Ammon's horn (tissue), 1 donor: ENCODE measurements at regions not wholly inside any gene's neighbourhood (a gene's known extent, or its start where the extent isn't known, plus 50 kb on each side); places are given as distances from the start of the nearest gene placed in this dataset.
A peak's percentile ranks its signal among the peaks of the same experiment; 100 is the strongest.

Source experiments
- DNase-seq: peaks from one replicate; pipeline ENCODE4 v3.0.0-alpha.2; 2016; ENCODE audit warnings: low spot score

DNA sequence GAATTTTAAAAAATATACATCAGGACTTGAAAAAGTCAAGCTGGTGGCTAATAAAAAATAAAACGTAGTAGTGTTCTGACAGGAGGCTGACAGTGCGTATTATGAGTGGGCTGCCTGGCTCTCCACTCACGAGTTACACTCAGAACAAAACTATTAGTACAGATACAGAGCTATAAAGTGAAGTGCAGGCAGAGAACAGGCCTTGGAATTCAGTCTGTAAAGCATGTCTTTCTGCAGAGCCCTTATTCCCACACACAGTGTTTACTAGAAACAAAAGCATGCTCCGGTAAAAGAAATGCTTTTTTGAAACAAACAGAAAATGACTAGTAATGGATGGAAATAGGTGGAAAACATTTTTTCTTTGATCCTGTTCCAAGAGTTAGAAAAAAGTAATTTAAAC is 334.7 kb downstream of the DIRAS2 start:
- no peak for DNase-seq

DNA sequence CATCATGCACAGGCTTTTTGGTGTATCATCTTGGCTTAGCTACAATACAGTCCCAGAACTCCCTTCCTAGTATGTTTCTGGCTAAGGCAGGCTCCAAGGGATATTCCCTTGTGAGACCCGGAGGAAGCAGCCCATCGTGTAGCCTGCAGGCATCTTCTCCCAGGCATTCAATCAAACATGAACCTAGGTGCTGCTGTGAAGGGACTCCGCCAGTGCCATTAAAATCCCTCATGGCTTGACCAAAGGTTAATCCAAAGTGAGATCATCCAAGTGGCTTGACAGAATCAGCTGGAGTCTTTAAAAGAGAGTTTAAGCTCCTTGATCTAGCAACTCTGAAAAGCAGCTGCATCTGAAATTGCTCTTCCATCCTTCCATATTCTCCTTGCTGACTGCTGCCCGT is 333.9 kb downstream of the DIRAS2 start:
- no peak for DNase-seq

DNA sequence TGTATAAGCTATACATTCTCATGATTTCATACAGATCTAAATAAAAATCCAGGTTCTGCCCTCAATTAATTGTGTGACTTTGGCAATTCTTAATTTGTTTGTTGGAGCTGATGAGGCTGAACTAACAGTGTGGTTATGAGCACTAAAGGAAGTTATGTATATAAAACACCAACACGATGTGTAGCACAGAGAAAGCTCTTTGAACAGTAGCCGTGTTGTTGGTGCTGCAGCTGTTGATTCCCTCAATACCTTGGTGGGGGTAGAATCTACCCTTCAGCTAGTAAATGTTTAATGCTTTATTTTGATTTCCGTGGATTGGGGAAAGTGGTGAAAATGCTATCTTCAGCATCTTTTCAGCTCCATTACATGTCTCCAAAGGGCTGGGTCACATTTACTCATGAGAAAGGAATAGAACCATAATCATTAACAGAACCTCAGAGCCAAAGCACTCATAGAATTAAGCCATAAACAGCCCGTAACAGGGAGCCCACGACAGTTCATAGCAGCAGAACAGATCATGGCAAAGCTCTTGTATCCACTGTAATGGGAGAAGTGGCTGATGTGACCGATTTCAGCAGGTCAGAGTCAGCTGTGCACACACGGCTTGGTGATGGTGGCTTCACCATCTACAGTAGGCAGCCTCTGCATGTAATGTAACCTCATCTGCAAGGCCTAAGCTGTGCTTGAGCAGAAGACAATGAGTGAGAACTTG is 332.7 kb downstream of the DIRAS2 start:
- no peak for DNase-seq

DNA sequence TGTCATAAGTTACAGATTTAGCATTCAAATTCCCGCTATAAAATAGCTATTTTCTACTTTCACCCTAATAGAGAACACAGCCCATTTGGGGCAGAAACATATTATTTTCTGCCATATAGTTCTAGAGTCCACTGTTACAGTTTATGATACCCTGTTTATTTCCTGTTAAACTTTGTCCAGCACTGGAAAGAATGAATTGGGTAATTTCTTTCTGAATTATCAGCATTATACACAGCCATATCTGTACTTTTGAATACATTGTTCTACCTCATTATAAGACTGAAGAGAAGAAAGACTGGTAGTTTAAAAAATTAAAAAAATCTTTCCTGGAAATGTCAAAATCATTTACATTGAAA is 332.1 kb downstream of the DIRAS2 start:
- no peak for DNase-seq

DNA sequence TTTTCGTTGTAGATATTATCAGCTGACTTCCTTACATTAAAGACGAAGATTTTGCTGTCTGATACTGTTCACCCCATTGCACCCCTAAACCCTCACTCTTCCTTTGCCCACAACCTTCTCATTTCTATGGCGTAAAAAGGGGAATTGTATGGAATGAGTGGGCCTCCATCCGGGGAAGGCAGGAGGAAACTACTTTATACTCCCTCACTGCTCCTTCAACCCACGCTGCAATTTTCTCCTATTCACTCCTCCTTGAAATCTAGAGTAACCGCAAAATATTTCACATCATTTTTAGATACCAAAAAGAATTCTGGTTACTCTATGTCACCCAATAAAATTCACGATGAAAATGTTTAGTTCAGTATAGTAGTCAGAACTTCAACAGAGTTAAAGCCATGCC is 330.8 kb downstream of the DIRAS2 start:
- DNase-seq, result no peak

DNA sequence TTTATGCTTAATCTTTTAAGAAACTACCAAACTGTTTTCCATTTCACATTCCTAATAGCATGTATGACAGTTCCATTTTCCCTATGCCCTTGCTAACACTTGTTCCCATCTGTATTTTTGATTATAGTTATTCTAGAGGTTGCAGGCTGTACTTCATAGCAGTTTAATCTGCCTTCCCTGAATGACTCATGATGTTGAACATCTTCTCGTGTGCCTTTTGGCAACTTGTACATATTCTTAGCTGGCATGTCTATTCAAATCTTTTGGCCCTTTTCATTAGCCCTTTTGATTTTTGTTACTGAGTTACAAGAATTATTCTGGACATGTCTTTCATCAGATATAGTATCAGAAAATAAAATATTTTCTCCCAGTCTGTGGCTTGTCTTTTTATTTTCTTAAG is 320.3 kb downstream of the DIRAS2 start:
- DNase-seq, result no peak

DNA sequence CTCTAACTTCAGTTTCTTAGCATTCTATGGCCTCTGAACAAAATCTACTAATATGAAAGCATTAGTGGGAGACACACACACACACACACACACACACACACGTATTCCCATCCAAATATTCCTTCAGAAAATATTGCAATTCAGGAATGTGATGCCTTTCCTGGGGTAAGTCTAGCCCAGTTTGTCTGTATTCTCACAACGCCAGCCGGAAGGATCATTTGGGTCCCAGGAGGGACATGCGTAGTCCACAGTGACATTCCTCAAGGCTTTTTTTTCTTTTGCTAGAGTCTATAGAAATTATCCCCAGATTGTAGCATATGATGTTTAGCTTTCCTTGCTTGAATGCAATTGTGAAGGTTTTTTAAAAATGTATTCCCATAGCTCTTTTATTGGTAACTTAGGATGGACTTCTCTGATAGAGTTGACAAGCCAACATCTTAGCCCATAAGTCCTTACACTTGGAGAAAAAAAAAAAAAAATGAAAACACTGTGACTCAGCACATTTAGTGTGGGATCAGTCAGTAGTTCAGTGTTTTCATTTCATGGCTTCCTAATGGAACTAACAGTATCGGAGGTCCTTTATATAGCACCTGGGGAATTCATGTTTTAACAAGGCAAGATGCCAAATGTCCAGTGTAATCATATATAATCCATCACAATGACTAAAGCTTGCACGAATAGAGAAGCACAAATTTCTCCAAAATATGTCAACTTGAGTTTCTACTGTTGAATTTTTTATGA is 316.5 kb downstream of the DIRAS2 start:
- DNase-seq, result no peak

DNA sequence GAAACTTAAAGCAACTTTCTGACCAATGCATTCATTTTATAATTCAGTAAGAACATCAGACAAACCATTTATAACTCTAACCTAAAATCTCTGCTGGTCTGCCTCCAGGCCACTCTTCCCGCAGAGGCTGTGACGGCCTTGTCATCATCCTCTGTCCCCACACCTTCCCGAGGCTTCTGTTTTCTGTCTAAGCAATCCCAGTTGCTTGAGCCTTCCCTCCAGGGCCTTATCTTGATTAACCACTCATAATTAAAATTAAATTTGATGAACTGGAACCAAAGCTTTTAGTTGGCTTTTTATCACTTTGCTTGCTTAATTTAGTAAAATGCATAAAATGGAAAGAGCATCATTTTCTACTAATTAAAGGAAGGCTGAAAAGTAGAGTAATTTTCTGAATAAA is 312.4 kb downstream of the DIRAS2 start:
- DNase-seq, result no peak

DNA sequence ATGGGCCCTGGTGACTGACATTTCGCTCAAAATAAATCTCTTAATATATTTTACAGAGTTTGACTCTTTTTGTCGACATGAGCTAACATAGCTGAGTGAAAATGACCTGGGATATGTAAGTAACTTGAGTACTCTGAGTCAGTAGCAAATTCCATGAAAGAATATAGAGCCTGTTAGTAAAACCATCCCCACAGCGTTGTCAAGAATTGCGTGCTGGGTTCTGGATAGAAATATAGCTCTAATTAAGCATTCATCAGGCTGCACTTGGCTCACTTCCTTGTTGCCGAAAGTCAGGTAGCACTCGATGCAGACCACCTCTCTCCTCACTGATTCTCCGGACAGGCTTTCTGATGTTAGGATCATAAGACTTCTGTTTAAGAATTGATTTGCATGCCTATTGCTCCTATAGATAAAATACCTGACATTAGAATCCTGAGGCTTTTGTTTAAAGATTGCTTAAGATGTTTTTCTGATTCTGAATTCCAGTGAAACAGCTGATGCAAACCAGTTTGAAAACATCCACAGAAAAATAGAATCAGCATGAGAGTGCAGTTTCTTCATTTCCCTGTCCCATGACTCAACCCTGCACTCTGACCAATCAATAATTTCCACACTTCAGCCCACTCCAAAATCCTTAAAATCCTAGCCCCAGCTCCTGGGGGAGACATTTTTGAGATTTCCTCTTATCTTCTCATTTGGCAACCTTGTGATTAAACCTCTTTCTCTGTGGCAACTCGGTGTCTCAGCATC is 310.6 kb downstream of the DIRAS2 start:
- DNase-seq, result no peak

DNA sequence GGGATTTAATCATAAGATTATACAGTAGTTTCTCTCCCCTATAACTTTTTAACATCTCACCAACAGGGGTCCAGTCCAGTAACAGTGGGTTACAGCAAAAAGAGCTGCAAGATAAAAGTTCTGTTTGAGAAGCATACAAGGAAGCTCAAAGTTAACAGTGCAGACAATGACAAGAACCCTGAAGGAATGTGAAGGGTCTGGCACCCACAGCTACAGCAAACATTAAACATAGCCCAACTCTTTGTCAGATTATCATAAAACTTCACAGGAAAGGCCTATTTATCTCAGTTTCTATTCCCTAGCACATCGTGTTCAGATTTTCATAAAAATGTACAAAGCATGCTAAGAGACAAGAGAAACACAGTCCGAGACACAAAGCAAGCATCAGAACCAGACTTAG is 309.4 kb downstream of the DIRAS2 start:
- DNase-seq, result no peak

DNA sequence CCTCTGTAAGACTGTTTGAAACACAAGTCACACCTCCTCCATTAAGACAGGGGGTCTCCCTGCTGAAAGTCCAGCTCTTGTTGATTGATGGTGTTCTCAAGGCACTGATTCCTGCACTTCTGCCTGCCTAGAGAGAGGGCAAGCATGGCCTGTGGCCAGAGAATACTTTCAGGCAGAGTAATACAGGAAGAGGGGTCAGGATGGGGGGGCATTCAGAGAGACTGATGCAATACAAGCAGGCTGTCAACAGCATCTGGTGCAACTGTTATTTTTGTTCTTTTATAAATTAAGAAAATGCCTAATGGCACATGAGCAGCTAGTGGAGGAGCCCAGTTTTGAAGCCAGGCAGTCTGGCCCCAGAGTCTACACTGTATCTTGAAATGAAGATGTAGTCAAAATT is 302.2 kb downstream of the DIRAS2 start:
- no peak for DNase-seq

DNA sequence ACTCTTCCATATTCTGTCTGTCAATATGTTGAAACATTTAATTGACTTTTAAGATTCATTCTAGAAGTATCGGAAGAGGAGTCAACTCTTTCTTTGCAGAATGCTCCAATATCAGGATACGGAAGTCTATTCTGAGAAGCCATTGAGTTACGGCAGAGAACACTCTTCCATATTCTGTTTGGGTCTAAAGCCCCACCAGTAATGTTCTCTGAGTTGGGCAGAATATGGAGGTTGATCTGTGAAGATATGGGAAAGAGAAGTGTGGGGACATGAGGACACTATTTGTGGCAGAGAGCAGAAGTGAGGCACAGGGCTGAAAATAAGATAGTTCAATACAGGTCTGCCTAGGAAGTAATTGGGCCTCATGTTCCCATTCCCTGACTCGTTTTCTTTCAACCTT is 300.0 kb downstream of the DIRAS2 start:
- no peak for DNase-seq

DNA sequence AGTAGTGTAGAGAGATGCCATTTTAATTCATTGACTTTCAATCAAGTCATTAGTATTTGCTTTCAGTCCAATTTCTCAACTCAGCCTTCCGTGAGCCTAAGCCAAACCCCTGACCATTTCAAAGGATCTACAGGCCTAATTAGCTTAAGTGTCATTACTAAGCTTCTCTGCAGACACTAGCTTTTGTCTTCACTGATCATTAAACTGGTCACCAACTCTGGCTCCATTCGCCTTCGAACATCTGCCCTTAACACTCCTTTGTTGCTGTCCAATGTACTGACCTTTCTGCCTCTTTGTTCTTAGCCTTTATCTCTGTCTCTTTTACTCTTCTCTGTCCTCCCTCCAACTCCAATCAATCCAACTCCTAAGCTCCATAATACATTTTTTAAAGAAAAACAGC is 299.3 kb downstream of the DIRAS2 start:
- DNase-seq, result no peak

DNA sequence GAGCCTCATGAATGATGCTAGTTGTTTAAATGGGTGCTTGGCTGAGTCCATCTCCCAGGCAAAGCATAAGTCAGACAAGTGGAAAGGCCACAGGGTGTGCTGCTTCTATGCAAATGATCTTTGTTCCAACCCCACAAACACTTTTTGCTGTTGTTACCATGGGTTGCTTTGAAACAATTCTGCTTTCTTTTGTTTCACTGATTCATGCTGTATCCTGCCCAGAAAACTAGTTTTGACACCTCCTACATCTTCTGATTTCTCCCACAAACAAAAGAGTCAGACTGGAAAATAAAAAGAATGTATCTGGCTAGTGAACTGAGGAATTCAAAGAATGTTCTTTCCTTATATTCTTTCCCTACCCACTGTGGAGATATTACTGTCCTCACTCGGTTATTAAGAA is 298.6 kb downstream of the DIRAS2 start:
- peak; percentile 35 for DNase-seq

DNA sequence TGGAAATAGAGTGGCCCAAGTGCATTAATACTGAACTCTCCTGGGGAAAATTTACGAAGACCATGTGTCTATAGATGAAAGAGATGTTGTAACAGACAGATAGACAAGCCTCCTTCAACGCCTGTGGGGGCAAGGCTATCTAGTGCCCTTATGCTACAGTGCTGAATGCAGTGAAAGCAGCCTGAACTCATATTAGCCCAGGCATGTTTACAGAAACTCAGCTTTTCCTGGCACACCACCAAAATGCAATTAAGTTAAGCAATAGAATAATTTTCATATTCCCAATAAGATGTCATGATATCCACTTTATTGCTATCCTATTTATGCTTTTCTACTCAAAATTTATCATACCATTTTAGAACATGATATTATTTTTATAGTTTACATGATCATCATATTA is 277.0 kb downstream of the DIRAS2 start:
- no peak for DNase-seq

DNA sequence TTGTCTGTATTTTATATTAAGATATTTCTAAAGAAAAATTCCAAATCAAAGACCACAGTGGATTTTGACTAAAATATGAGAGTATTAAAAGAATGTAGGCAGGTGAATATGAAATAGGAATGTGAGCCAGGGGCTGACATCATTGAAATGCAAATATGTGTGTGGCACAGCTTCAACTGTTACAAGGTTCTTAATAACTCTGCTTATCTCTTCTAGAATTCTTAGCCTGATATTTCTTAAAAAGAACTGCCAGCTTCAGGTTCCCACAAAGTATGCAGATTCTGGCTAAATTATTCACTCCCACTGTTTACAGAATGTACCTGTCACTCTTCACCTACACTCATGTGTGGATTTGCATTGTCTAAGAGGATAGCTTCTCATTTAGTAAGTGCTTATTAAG is 274.4 kb downstream of the DIRAS2 start:
- DNase-seq, result no peak

DNA sequence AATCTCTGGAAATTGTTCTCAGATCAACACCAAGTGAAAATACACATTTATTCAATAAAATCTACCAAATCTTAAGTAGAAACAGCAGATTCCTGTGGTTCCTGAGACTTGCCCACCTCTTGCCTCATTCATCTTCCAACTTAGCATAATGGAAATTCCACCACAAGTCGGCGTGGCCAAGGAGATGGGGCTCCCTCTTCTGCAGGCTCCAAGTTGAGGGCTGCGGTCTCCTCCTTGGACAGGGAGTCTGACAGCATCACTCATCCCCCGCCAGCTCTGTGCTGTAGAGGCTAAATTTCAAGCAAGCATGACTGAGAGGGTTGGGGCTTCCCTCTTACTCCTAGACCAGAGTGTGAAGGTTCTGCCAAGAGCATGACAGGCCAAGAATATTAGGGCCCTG is 273.7 kb downstream of the DIRAS2 start:
- no peak for DNase-seq

DNA sequence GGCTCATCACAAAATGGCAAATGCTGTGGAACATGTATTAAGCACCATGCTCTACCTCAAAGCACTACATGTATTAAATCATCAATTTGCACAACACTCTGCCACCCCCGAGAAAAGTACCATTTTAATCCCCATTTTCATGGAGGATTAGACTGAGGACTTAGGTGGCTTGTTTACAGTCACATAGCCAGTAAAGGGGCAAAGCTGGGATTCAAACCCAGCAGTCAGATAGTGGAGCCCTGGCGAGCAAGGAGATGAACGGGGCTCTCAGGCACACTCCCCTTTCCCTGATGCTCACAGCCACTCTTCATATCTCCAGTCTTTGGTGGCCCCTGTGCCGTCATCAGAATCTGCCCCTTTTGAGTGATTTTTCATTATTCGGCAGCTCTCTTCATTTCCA is 262.9 kb downstream of the DIRAS2 start:
- DNase-seq, result no peak

DNA sequence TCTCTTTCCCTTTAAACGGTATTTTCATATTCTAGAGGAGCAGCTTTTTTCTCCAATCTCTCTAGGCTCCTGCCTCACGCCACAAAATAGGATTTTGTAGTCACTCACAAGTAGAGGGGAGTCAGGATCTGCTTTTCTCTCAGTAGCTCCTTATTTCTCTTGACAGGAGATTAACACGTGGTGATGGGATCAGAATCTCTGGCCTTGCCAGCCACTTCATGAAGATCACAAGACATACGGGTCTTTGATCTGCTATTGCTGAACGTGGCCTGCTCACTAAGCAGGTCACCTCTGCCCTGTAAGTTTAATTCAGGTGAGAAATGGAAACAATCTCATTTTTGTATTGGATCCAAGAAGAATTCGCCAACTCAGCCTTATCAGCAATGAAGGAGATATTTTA is 257.5 kb downstream of the DIRAS2 start:
- no peak for DNase-seq

DNA sequence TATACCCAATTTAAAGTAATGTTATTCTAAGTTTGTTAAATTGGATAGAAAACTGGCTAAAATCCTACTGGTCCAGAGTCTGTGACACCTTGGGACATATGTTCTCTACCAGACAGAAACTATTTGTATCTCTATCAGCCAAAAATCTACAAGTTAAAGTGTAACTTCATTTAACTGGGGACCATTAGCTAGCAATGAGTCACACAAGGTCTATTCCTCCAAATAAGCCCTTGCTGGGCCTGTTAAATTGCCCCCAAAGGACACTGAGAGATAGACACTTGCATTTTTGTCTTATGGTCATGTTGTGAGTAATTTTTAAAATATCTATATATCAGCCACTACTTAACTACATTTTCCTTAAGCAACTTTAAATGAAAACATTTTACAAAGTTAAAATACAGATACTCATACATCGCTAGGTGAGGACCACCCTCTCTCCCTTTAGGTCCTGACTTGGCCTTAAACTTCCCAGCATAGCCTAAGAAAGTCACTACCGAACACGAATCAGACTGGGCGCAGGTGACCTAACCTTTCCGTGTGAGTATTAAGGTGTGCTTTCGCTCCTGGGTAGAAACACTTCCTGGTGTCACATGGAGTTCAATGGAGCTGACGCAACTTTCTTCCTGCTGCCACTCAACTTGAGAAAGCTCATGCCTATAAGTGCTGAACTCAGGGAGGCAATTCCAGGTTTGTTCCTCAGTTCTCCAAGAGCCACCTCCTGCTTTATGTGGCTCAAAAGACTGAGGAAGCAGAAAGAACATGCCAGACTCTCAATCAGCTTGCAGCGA is 249.1 kb downstream of the DIRAS2 start:
- DNase-seq, result no peak

DNA sequence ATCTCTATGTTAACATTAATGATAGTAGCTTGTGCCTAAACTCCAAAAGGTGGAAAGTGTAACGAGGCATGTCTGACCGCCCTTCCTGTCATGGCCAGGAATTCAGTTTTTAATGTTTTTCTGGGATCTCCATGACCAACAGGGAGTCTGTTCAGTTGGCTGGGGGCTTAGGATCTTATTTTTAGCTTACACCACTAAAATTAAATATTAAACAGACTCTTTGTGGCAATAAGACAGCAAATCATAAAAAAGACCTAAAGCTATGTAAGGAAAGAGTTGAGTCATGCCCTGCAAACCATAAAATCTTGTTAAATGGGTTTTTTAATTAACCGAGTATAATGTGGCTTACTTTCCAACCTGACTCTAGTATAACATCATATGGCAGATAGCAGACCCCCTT is 247.8 kb downstream of the DIRAS2 start:
- no peak for DNase-seq

DNA sequence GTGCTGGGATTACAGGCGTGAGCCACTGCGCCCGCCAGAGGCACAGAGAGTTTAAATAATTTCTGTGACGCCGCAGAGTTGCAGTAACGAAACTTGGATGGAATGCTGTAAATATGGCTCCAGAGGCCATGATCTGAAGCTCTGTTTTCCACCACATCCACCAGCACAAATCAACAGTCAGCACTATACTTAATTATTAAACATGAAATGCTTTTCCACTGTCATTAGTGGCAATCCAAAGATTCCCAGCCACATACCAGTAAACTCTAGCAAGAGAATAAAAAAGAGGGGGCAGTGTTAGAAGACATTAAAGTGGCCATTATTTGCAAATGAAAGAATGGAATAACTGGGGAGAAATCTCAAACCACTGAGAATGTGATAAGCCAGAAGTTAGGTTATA is 242.5 kb downstream of the DIRAS2 start:
- DNase-seq, result no peak

DNA sequence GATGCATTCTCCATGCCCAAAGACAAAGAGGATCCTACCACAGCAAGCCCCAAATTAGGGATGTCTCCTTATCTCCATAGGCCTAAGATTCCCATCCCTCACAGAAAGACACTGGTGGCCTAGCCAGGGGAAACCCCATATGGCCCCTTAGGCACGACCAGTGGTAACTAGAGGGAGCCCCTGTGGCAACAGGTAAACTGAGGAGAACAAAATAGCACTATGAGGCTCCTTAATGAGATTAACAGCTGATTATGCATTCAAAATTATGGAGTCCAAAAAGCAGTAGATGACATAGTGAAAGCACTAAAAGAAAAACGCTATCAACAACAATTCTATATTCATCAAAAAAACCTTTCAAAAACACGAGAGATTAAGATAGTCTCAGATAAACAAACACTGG is 234.0 kb downstream of the DIRAS2 start:
- no peak for DNase-seq
